HepG2 (cell line): ENCODE measurements at regions not wholly inside any gene's neighbourhood (a gene's known extent, or its start where the extent isn't known, plus 50 kb on each side); places are given as distances from the start of the nearest gene placed in this dataset.

Source experiments
- EEA1 ChIP-seq: sonication (generic); formaldehyde crosslinking; IDR thresholded peaks from 2 replicates; pipeline ENCODE4 v1.5.1; 2020; ENCODE audit warnings: mild to moderate bottlenecking, missing genetic modification reagents, borderline replicate concordance
- HMGA1 ChIP-seq: sonication (generic); formaldehyde crosslinking; conservative IDR thresholded peaks from 2 replicates; pipeline ENCODE4 v1.4.0; 2020; ENCODE audit warnings: missing genetic modification reagents
- MTA1 ChIP-seq: sonication (generic); formaldehyde crosslinking; IDR thresholded peaks from 2 replicates; pipeline ENCODE4 v1.4.0; 2020; ENCODE audit warnings: missing genetic modification reagents, mild to moderate bottlenecking, borderline replicate concordance
- NFRKB ChIP-seq: fragments of 450-650 bp; IDR thresholded peaks from 2 replicates; pipeline ENCODE4 v1.6.1; 2017
- PHF8 ChIP-seq: sonication (generic); formaldehyde crosslinking; IDR thresholded peaks from 2 replicates; pipeline ENCODE4 v1.5.0; 2020; ENCODE audit warnings: missing genetic modification reagents
- POLR2AphosphoS5 ChIP-seq: IDR thresholded peaks from 2 replicates; pipeline ENCODE4 v1.6.1; 2012; ENCODE audit warnings: low read depth, low read length
- SALL2 ChIP-seq: sonication (generic); formaldehyde crosslinking; IDR thresholded peaks from 2 replicates; pipeline ENCODE4 v1.8.1; 2023; ENCODE audit warnings: mild to moderate bottlenecking, missing genetic modification reagents, inconsistent platforms
- ZNF782 ChIP-seq: sonication (generic); formaldehyde crosslinking; IDR thresholded peaks from 2 replicates; pipeline ENCODE4 v1.4.0; 2020; ENCODE audit warnings: missing genetic modification reagents, mild to moderate bottlenecking, borderline replicate concordance
- TF ChIP-seq, protein P1 (sequence below): sonication (generic); formaldehyde crosslinking; IDR thresholded peaks from 2 replicates; pipeline ENCODE4 v1.5.0; 2020; ENCODE audit warnings: mild to moderate bottlenecking, missing genetic modification reagents, moderate library complexity
- TF ChIP-seq, protein P2 (sequence below): IDR thresholded peaks from 2 replicates; pipeline ENCODE4 v1.6.1; 2012; ENCODE audit warnings: inconsistent platforms
- TF ChIP-seq, protein P3 (sequence below): sonication (generic); formaldehyde crosslinking; IDR thresholded peaks from 2 replicates; pipeline ENCODE4 v1.8.1; 2023; ENCODE audit warnings: missing genetic modification reagents, inconsistent platforms, borderline replicate concordance

DNA sequence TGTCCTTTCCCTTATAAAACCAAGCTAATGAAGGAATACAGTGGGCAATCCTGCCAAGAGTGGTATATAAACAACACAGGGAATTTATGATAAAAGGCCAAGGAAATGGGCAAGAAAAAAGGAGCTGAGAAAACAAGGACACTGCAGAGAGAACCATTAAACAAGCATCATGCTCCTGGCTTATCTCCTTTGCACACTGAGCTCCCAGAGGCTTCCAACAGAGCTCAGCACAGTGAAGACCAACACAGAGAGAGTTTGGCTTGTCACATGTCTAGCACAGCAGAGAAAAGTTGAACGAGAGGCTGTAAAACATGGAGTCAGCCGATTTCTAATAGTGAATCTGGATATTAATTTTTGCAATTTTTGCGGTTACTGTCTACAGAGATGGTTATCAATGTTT, 68.0 kb upstream of the KLF7 start:
- TF ChIP-seq, protein P1, sequence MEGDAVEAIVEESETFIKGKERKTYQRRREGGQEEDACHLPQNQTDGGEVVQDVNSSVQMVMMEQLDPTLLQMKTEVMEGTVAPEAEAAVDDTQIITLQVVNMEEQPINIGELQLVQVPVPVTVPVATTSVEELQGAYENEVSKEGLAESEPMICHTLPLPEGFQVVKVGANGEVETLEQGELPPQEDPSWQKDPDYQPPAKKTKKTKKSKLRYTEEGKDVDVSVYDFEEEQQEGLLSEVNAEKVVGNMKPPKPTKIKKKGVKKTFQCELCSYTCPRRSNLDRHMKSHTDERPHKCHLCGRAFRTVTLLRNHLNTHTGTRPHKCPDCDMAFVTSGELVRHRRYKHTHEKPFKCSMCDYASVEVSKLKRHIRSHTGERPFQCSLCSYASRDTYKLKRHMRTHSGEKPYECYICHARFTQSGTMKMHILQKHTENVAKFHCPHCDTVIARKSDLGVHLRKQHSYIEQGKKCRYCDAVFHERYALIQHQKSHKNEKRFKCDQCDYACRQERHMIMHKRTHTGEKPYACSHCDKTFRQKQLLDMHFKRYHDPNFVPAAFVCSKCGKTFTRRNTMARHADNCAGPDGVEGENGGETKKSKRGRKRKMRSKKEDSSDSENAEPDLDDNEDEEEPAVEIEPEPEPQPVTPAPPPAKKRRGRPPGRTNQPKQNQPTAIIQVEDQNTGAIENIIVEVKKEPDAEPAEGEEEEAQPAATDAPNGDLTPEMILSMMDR (CRISPR knock-in tag), result no peak
- TF ChIP-seq, protein P2, sequence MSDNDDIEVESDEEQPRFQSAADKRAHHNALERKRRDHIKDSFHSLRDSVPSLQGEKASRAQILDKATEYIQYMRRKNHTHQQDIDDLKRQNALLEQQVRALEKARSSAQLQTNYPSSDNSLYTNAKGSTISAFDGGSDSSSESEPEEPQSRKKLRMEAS, result no peak
- TF ChIP-seq SALL2 (CRISPR knock-in tag), result no peak
- TF ChIP-seq ZNF782 (CRISPR knock-in tag), result no peak
- no peak for TF ChIP-seq EEA1 (CRISPR knock-in tag)
- TF ChIP-seq POLR2AphosphoS5, result no peak
- no peak for TF ChIP-seq HMGA1 (CRISPR knock-in tag)
- TF ChIP-seq MTA1, result no peak
- no peak for TF ChIP-seq NFRKB
- TF ChIP-seq, protein P3, sequence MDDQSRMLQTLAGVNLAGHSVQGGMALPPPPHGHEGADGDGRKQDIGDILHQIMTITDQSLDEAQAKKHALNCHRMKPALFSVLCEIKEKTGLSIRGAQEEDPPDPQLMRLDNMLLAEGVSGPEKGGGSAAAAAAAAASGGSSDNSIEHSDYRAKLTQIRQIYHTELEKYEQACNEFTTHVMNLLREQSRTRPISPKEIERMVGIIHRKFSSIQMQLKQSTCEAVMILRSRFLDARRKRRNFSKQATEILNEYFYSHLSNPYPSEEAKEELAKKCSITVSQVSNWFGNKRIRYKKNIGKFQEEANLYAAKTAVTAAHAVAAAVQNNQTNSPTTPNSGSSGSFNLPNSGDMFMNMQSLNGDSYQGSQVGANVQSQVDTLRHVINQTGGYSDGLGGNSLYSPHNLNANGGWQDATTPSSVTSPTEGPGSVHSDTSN (CRISPR knock-in tag), result no peak
- no peak for TF ChIP-seq PHF8 (CRISPR knock-in tag)
